ENCODE measurements at regions not wholly inside any gene's neighbourhood (a gene's known extent, or its start where the extent isn't known, plus 50 kb on each side); places are given as distances from the start of the nearest gene placed in this dataset.

- no peak for DNase-seq (ENCODE audit: low spot score)
Observed at GRCh38 chr10:3723766-3724165, 61.2 kb downstream of the KLF6 start.

GRCh38 chr10:3720228-3721019, 64.6 kb downstream of the KLF6 start:
- no peak for DNase-seq (ENCODE audit: low spot score)

GRCh38 chr10:3719024-3719843, 65.8 kb downstream of the KLF6 start:
- DNase-seq (ENCODE audit: low spot score), result no peak

GRCh38 chr10:3716093-3716492, 68.9 kb downstream of the KLF6 start:
- no peak for DNase-seq (ENCODE audit: low spot score)

GRCh38 chr10:3714967-3715366, 70.0 kb downstream of the KLF6 start:
- DNase-seq (ENCODE audit: low spot score), result no peak

GRCh38 chr10:3714531-3714930, 70.5 kb downstream of the KLF6 start:
- DNase-seq (ENCODE audit: low spot score), result no peak

GRCh38 chr10:3712707-3713106, 72.3 kb downstream of the KLF6 start:
- DNase-seq (ENCODE audit: low spot score), result no peak

GRCh38 chr10:3711918-3712317, 73.1 kb downstream of the KLF6 start:
- DNase-seq (ENCODE audit: low spot score), result no peak

GRCh38 chr10:3710764-3711163, 74.2 kb downstream of the KLF6 start:
- no peak for DNase-seq (ENCODE audit: low spot score)

- no peak for DNase-seq (ENCODE audit: low spot score)
Observed at GRCh38 chr10:3709456-3710060, 75.5 kb downstream of the KLF6 start.

- DNase-seq (ENCODE audit: low spot score), result no peak
Observed at GRCh38 chr10:3708852-3709251, 76.2 kb downstream of the KLF6 start.

- DNase-seq (ENCODE audit: low spot score), result no peak
Observed at GRCh38 chr10:3704565-3705325, 80.3 kb downstream of the KLF6 start.

- DNase-seq (ENCODE audit: low spot score), result no peak
Observed at GRCh38 chr10:3702569-3702968, 82.4 kb downstream of the KLF6 start.

GRCh38 chr10:3702056-3702546, 82.9 kb downstream of the KLF6 start:
- no peak for DNase-seq (ENCODE audit: low spot score)

GRCh38 chr10:3701491-3701890, 83.5 kb downstream of the KLF6 start:
- no peak for DNase-seq (ENCODE audit: low spot score)

- no peak for DNase-seq (ENCODE audit: low spot score)
Observed at GRCh38 chr10:3700531-3701076, 84.4 kb downstream of the KLF6 start.

GRCh38 chr10:3699916-3700315, 85.1 kb downstream of the KLF6 start:
- DNase-seq (ENCODE audit: low spot score), result no peak

- DNase-seq (ENCODE audit: low spot score), result no peak
Observed at GRCh38 chr10:3698312-3698711, 86.7 kb downstream of the KLF6 start.

- DNase-seq (ENCODE audit: low spot score), result no peak
Observed at GRCh38 chr10:3693698-3694080, 91.3 kb downstream of the KLF6 start.

GRCh38 chr10:3693022-3693697, 91.8 kb downstream of the KLF6 start:
- DNase-seq (ENCODE audit: low spot score), result no peak

- DNase-seq (ENCODE audit: low spot score), result no peak
Observed at GRCh38 chr10:3692387-3692999, 92.5 kb downstream of the KLF6 start.

All from D341Med (cell line).